ENCODE measurements at regions not wholly inside any gene's neighbourhood (a gene's known extent, or its start where the extent isn't known, plus 50 kb on each side); places are given as distances from the start of the nearest gene placed in this dataset.

DNA sequence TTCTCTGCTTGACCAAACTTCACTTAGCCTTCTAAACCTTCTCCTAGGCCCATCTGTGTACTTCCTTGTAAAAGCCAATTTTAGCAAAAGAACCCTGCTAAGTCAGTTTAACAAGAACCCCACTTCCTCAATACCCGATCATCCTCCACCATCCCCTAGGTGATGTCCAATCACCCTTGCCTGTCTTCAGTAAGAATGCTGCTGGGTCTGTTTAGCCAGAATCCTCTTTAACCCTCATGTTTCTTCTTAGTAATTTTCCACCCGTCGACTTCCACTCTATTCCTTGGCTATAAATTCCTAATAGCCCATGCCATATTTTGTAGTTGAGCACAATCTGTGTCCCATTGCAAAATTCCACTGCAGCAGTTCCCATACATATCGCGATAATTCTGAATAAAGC lies 780.0 kb upstream of the RAB6C start:
- no peak overlapping the region for H3K4me2 ChIP-seq
- 48% methylated on average over 5 of the region's 5 CpGs for WGBS (ENCODE audit: low lambda C conversion rate)
- no peak overlapping the region for H3K4me3 ChIP-seq (ENCODE audit: low read depth in 2 of 2, low read length in 1 of 2)
- H3K36me3 ChIP-seq (replicated peaks in 1 of 2; ENCODE audit: control insufficient read depth in 1 of 2, insufficient read depth in 2 of 2, low read length in 1 of 2): no peaks in the 10 kb centered on the region
- H2AFZ ChIP-seq (ENCODE audit: low read depth): no peak overlapping the region
- DNase-seq: no peak
- H3K4me1 ChIP-seq (ENCODE audit: control insufficient read depth in 1 of 2, insufficient read depth in 2 of 2, low read depth in 1 of 2, low read length in 1 of 2): no peaks in the 10 kb centered on the region
- no peaks in the 10 kb centered on the region for H3K27me3 ChIP-seq (ENCODE audit: insufficient read depth)
- no peaks in the 10 kb centered on the region for H3K79me2 ChIP-seq (ENCODE audit: insufficient read depth)
- ChIA-PET POLR2A (no interaction called here), CTCF (no interaction called here)
- H3F3A ChIP-seq (replicated peaks; ENCODE audit: insufficient read depth): no peaks in the 10 kb centered on the region
- H3K9me2 ChIP-seq: no peaks in the 10 kb centered on the region
- no peak overlapping the region for H3K27ac ChIP-seq (ENCODE audit: low read depth in 2 of 2, low read length in 1 of 2)
- H4K20me1 ChIP-seq (ENCODE audit: insufficient read depth): no peaks in the 10 kb centered on the region
- TF ChIP-seq MXI1 (IDR thresholded peaks at IDR 0.05; ENCODE audit: low read depth, low read length) (no peak), MEF2A (IDR thresholded peaks at IDR 0.05; ENCODE audit: borderline replicate concordance, low read depth) (no peak)
- no peaks in the 10 kb centered on the region for H3K9me3 ChIP-seq
- no peak overlapping the region for H3K9ac ChIP-seq

DNA sequence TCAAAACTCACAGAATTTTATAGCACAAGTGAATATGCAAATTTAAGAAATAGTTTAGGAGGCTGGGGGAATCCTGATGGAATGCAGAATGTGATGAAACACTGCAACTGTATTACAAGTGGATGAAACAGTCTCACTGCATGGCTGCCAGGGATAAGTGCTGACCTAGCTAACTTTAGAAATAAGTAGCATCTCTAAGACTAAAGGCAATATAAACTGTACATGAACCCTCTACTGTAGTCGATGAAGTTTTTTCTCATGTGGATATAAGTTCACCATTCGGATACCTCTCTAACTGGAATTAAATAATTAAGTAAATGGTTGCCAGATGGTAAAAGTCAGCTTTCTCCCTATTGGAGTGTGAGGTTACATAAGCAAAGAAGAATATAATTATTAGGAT lies 777.8 kb upstream of the RAB6C start:
- DNase-seq: no peak
- Histone ChIP-seq H3K4me2 (no peak overlapping the region), H3K9me2 (no peaks in the 10 kb centered on the region), H4K20me1 (ENCODE audit: insufficient read depth) (no peaks in the 10 kb centered on the region), H3F3A (replicated peaks; ENCODE audit: insufficient read depth) (no peaks in the 10 kb centered on the region), H3K27ac (ENCODE audit: low read depth in 2 of 2, low read length in 1 of 2) (no peak overlapping the region), H3K9me3 (no peaks in the 10 kb centered on the region), H2AFZ (ENCODE audit: low read depth) (no peak overlapping the region), H3K9ac (no peak overlapping the region), H3K27me3 (ENCODE audit: insufficient read depth) (no peaks in the 10 kb centered on the region), H3K4me3 (ENCODE audit: low read depth in 2 of 2, low read length in 1 of 2) (no peak overlapping the region), H3K79me2 (ENCODE audit: insufficient read depth) (no peaks in the 10 kb centered on the region), H3K36me3 (replicated peaks in 1 of 2; ENCODE audit: control insufficient read depth in 1 of 2, insufficient read depth in 2 of 2, low read length in 1 of 2) (no peaks in the 10 kb centered on the region), H3K4me1 (ENCODE audit: control insufficient read depth in 1 of 2, insufficient read depth in 2 of 2, low read depth in 1 of 2, low read length in 1 of 2) (no peaks in the 10 kb centered on the region)
- POLR2A ChIA-PET: no interaction called here
- 28% methylated on average over 2 of the region's 2 CpGs for WGBS (ENCODE audit: low lambda C conversion rate)
- TF ChIP-seq, protein P1, sequence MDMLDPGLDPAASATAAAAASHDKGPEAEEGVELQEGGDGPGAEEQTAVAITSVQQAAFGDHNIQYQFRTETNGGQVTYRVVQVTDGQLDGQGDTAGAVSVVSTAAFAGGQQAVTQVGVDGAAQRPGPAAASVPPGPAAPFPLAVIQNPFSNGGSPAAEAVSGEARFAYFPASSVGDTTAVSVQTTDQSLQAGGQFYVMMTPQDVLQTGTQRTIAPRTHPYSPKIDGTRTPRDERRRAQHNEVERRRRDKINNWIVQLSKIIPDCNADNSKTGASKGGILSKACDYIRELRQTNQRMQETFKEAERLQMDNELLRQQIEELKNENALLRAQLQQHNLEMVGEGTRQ (IDR thresholded peaks at IDR 0.05; ENCODE audit: borderline replicate concordance, low read depth, low read length): no peak
- TF ChIP-seq JUND (IDR thresholded peaks at IDR 0.05) (no peak), SMC3 (IDR thresholded peaks at IDR 0.05; ENCODE audit: low read depth, low read length) (no peak), EZH2phosphoT487 (IDR thresholded peaks at IDR 0.05; ENCODE audit: borderline replicate concordance, low read depth) (no peak), EP300 (IDR thresholded peaks at IDR 0.05; ENCODE audit: borderline replicate concordance in 1 of 2, low read depth in 1 of 2, low read length in 1 of 2) (no peak), FOXM1 (IDR thresholded peaks at IDR 0.05; ENCODE audit: low read depth) (no peak), RAD21 (IDR thresholded peaks at IDR 0.05; ENCODE audit: low read length) (no peak), YY1 (IDR thresholded peaks at IDR 0.05; ENCODE audit: low read depth) (no peak), POLR2AphosphoS5 (IDR thresholded peaks at IDR 0.05; ENCODE audit: low read depth, low read length) (no peak), NFIC (IDR thresholded peaks at IDR 0.05; ENCODE audit: borderline replicate concordance) (no peak), TAF1 (IDR thresholded peaks at IDR 0.05; ENCODE audit: borderline replicate concordance, low read depth, low read length) (no peak), RCOR1 (IDR thresholded peaks at IDR 0.05; ENCODE audit: low read length) (no peak), FOSL2 (IDR thresholded peaks at IDR 0.05; ENCODE audit: borderline replicate concordance, low read depth) (no peak)
- TF ChIP-seq, protein P2, sequence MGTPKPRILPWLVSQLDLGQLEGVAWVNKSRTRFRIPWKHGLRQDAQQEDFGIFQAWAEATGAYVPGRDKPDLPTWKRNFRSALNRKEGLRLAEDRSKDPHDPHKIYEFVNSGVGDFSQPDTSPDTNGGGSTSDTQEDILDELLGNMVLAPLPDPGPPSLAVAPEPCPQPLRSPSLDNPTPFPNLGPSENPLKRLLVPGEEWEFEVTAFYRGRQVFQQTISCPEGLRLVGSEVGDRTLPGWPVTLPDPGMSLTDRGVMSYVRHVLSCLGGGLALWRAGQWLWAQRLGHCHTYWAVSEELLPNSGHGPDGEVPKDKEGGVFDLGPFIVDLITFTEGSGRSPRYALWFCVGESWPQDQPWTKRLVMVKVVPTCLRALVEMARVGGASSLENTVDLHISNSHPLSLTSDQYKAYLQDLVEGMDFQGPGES (IDR thresholded peaks at IDR 0.05; ENCODE audit: low read depth, low read length): no peak
- TF ChIP-seq, protein P3, sequence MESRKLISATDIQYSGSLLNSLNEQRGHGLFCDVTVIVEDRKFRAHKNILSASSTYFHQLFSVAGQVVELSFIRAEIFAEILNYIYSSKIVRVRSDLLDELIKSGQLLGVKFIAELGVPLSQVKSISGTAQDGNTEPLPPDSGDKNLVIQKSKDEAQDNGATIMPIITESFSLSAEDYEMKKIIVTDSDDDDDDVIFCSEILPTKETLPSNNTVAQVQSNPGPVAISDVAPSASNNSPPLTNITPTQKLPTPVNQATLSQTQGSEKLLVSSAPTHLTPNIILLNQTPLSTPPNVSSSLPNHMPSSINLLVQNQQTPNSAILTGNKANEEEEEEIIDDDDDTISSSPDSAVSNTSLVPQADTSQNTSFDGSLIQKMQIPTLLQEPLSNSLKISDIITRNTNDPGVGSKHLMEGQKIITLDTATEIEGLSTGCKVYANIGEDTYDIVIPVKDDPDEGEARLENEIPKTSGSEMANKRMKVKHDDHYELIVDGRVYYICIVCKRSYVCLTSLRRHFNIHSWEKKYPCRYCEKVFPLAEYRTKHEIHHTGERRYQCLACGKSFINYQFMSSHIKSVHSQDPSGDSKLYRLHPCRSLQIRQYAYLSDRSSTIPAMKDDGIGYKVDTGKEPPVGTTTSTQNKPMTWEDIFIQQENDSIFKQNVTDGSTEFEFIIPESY (IDR thresholded peaks at IDR 0.05; ENCODE audit: borderline replicate concordance, low read depth): no peak
- TF ChIP-seq, protein P4, sequence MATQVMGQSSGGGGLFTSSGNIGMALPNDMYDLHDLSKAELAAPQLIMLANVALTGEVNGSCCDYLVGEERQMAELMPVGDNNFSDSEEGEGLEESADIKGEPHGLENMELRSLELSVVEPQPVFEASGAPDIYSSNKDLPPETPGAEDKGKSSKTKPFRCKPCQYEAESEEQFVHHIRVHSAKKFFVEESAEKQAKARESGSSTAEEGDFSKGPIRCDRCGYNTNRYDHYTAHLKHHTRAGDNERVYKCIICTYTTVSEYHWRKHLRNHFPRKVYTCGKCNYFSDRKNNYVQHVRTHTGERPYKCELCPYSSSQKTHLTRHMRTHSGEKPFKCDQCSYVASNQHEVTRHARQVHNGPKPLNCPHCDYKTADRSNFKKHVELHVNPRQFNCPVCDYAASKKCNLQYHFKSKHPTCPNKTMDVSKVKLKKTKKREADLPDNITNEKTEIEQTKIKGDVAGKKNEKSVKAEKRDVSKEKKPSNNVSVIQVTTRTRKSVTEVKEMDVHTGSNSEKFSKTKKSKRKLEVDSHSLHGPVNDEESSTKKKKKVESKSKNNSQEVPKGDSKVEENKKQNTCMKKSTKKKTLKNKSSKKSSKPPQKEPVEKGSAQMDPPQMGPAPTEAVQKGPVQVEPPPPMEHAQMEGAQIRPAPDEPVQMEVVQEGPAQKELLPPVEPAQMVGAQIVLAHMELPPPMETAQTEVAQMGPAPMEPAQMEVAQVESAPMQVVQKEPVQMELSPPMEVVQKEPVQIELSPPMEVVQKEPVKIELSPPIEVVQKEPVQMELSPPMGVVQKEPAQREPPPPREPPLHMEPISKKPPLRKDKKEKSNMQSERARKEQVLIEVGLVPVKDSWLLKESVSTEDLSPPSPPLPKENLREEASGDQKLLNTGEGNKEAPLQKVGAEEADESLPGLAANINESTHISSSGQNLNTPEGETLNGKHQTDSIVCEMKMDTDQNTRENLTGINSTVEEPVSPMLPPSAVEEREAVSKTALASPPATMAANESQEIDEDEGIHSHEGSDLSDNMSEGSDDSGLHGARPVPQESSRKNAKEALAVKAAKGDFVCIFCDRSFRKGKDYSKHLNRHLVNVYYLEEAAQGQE (IDR thresholded peaks at IDR 0.05; ENCODE audit: low read depth, low read length): no peak
- CTCF ChIA-PET: interaction anchor here (1.9 kb wide), 1 partner anchor 10 kb away, joined by 7 read pairs; no protein-coding TSS in a partner anchor

All from SK-N-SH (cell line).